ENCODE measurements at regions not wholly inside any gene's neighbourhood (a gene's known extent, or its start where the extent isn't known, plus 50 kb on each side); places are given as distances from the start of the nearest gene placed in this dataset.

DNA sequence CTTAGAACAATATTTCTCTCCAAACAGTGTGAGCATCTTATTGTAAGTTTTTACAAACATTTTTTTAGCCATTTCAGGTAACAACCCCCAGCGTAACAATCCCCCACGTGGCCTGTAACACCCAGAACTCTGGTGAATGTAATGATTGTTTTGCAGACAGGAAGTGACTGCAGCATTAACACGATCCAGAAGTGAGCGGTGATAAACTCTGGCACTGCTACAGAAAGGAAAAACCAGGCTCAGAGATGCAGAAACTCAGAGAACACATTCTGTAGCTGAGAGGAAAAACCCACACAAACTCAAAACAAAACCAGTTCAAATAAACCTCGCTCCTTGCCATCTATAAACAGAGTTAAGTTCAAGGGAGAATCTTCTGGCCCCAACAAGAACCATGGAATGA, 285.7 kb downstream of the FGFR2 start:
- no peak overlapping the region for H3K27ac ChIP-seq (ENCODE audit: low read depth, low read length)
- no peak overlapping the region for H3K4me3 ChIP-seq (ENCODE audit: low read length in 2 of 2)
- intact Hi-C loops (cut with micrococcal nuclease): no loop called here
- no peaks in the 10 kb centered on the region for H3K4me1 Mint-ChIP-seq
- no peak overlapping the region for H3K27ac Mint-ChIP-seq
- CTCF ChIA-PET (ENCODE audit: partially characterized antibody): no interaction called here
- no peaks in the 10 kb centered on the region for H3K9me3 ChIP-seq (ENCODE audit: control insufficient read depth in 1 of 2, low read length in 2 of 2)
- no peak overlapping the region for H3K4me3 Mint-ChIP-seq
- H3K9me3 Mint-ChIP-seq: peaks cover 0 to 4% (median 2%) of the 10 kb centered on the region in 8 donors
- POLR2A ChIA-PET (ENCODE audit: partially characterized antibody): no interaction called here
- H3K36me3 ChIP-seq (ENCODE audit: insufficient read depth, low read length): no peaks in the 10 kb centered on the region
- H3K27me3 Mint-ChIP-seq: no peaks in the 10 kb centered on the region
- H3K36me3 Mint-ChIP-seq: no peaks in the 10 kb centered on the region
- no peaks in the 10 kb centered on the region for H3K4me1 ChIP-seq (ENCODE audit: insufficient read depth, low read length)
- no peaks in the 10 kb centered on the region for H3K27me3 ChIP-seq (ENCODE audit: insufficient read depth, low read length)
- DNase-seq: no peak

DNA sequence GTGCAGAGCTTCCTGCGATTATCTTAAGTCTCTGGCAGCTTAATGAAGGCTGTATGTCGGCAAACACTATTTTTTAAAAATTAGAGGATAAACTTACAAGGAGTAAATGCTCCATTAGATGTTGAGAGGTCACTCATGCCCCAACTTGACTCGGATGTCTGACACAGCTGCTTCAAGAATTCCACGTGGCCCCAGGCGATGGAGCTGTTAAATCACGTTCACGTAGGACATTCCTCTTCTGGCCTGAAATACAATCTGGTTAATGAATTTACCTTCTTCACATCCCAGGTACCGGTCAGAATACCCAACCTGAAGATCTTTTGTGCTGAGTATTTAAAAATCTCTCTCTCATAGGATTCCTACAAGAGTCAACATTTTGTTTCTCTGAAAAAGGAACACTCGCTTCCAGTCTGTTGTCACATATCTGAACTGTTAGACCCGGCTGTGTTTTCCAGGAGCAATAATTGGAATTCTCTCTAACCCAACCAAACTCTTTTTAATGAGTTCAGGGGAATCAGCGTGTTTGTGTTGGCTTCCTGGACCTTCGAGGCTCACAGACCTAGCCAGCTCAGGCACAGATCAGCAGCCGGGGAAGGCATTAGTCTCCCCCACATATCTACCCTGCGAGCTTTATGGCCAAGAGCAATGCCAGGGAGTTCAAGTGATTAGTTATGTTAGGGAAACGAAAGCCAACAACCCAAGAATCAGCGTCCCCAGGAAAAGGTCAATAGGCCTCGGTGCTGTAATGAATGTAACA, 284.9 kb downstream of the FGFR2 start:
- POLR2A ChIA-PET (ENCODE audit: partially characterized antibody): no interaction called here

DNA sequence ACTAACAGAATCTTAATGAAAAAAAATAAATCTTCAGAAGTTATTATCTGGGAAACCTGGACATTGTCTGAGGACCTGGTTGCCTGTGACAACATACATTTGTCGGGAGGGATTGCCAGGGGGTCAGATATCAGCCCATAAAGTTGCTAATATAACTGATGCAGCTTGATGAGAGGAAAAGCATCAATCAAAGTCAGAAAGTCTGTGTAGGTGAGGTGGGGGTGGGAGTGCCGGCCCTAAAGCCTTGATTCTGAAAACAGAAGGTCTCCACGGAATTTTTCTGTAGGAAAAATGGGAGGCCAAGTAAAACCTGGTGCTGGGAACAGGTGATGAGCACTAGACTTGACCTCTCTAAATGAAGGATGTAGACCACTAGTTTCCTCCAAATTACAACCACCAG, 281.8 kb downstream of the FGFR2 start:
- Mint-ChIP-seq H3K27ac (no peak overlapping the region), H3K4me1 (no peaks in the 10 kb centered on the region), H3K4me3 (no peak overlapping the region), H3K36me3 (no peaks in the 10 kb centered on the region), H3K9me3 (peaks cover 0 to 8% (median 3%) of the 10 kb centered on the region in 8 donors), H3K27me3 (no peaks in the 10 kb centered on the region)
- intact Hi-C loops (cut with micrococcal nuclease): no loop called here
- Histone ChIP-seq H3K4me1 (ENCODE audit: insufficient read depth, low read length) (no peaks in the 10 kb centered on the region), H3K27ac (ENCODE audit: low read depth, low read length) (no peak overlapping the region), H3K4me3 (ENCODE audit: low read length in 2 of 2) (no peak overlapping the region), H3K36me3 (ENCODE audit: insufficient read depth, low read length) (no peaks in the 10 kb centered on the region), H3K9me3 (ENCODE audit: control insufficient read depth in 1 of 2, low read length in 2 of 2) (no peaks in the 10 kb centered on the region), H3K27me3 (ENCODE audit: insufficient read depth, low read length) (no peaks in the 10 kb centered on the region)
- no peak for DNase-seq
- CTCF ChIA-PET (ENCODE audit: partially characterized antibody): no interaction called here
- POLR2A ChIA-PET (ENCODE audit: partially characterized antibody): no interaction called here

More for the DNA sequence above, 284.9 kb downstream of the FGFR2 start:
- no peaks in the 10 kb centered on the region for H3K36me3 ChIP-seq (ENCODE audit: insufficient read depth, low read length)
- no peaks in the 10 kb centered on the region for H3K27me3 ChIP-seq (ENCODE audit: insufficient read depth, low read length)
- CTCF ChIA-PET (ENCODE audit: partially characterized antibody): no interaction called here
- no peaks in the 10 kb centered on the region for H3K4me1 Mint-ChIP-seq
- no peak overlapping the region for H3K27ac Mint-ChIP-seq
- H3K4me3 Mint-ChIP-seq: no peak overlapping the region
- no peaks in the 10 kb centered on the region for H3K4me1 ChIP-seq (ENCODE audit: insufficient read depth, low read length)
- no peaks in the 10 kb centered on the region for H3K9me3 ChIP-seq (ENCODE audit: control insufficient read depth in 1 of 2, low read length in 2 of 2)
- intact Hi-C loops (cut with micrococcal nuclease): no loop called here
- no peak overlapping the region for H3K4me3 ChIP-seq (ENCODE audit: low read length in 2 of 2)
- DNase-seq: no peak
- peaks cover 0 to 10% (median 2%) of the 10 kb centered on the region in 8 donors for H3K9me3 Mint-ChIP-seq
- H3K27me3 Mint-ChIP-seq: no peaks in the 10 kb centered on the region
- no peak overlapping the region for H3K27ac ChIP-seq (ENCODE audit: low read depth, low read length)
- no peaks in the 10 kb centered on the region for H3K36me3 Mint-ChIP-seq

DNA sequence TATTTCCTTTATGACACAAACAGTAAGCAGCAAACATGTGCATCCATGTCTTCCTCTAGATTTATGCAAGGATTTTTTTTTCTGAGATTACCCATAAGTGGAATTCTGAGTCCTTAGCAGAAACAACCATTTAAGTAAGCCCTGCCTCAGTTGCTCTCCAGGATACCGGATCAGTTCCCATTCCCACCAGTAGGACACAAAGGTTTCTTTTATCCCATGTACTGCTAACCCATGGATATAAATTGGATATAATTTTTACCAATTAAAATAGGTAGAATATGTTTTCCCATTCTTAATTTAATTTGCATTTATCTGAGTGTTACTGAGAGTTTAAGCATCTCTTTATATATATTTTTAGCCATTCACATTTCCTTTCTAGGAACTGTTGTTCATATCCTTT, 280.9 kb downstream of the FGFR2 start:
- no peak overlapping the region for H3K4me3 ChIP-seq (ENCODE audit: low read length in 2 of 2)
- no peaks in the 10 kb centered on the region for H3K36me3 ChIP-seq (ENCODE audit: insufficient read depth, low read length)
- no peak overlapping the region for H3K4me3 Mint-ChIP-seq
- intact Hi-C loops (cut with micrococcal nuclease): no loop called here
- H3K27me3 ChIP-seq (ENCODE audit: insufficient read depth, low read length): no peaks in the 10 kb centered on the region
- H3K9me3 ChIP-seq (ENCODE audit: control insufficient read depth in 1 of 2, low read length in 2 of 2): no peaks in the 10 kb centered on the region
- POLR2A ChIA-PET (ENCODE audit: partially characterized antibody): no interaction called here
- no peak overlapping the region for H3K27ac ChIP-seq (ENCODE audit: low read depth, low read length)
- no peak overlapping the region for H3K27ac Mint-ChIP-seq
- peaks cover 0 to 8% (median 3%) of the 10 kb centered on the region in 8 donors for H3K9me3 Mint-ChIP-seq
- CTCF ChIA-PET (ENCODE audit: partially characterized antibody): no interaction called here
- no peak for DNase-seq
- H3K27me3 Mint-ChIP-seq: no peaks in the 10 kb centered on the region
- no peaks in the 10 kb centered on the region for H3K4me1 ChIP-seq (ENCODE audit: insufficient read depth, low read length)
- H3K36me3 Mint-ChIP-seq: no peaks in the 10 kb centered on the region
- no peaks in the 10 kb centered on the region for H3K4me1 Mint-ChIP-seq

DNA sequence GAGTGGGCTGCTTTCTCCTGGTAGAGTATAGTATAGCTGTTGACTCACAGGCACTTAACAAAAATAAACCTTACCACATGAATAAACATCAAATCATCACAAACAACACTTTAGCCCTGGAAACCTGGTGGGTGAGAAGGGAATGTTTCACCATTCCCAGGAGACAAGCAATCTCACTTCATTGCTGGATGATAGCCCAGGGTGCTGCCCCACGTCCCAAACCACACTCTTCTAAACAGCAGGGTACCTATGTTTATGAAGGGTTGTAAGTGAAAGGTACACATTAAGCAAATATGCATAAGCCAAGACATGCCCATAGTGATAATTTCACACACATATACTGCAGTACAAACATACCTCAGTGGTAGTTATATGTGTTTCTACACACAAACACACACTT, 276.2 kb downstream of the FGFR2 start:
- intact Hi-C loops (cut with micrococcal nuclease): no loop called here
- Mint-ChIP-seq H3K27ac (no peak overlapping the region), H3K4me3 (no peak overlapping the region), H3K27me3 (no peaks in the 10 kb centered on the region), H3K4me1 (no peaks in the 10 kb centered on the region), H3K36me3 (no peaks in the 10 kb centered on the region), H3K9me3 (peaks cover 0 to 10% (median 0%) of the 10 kb centered on the region in 8 donors)
- ChIA-PET CTCF (ENCODE audit: partially characterized antibody) (no interaction called here), POLR2A (ENCODE audit: partially characterized antibody) (no interaction called here)
- H3K4me3 ChIP-seq (ENCODE audit: low read length in 2 of 2): no peak overlapping the region
- H3K27me3 ChIP-seq (ENCODE audit: insufficient read depth, low read length): no peaks in the 10 kb centered on the region
- no peak overlapping the region for H3K27ac ChIP-seq (ENCODE audit: low read depth, low read length)
- no peak for DNase-seq
- H3K9me3 ChIP-seq (ENCODE audit: control insufficient read depth in 1 of 2, low read length in 2 of 2): no peaks in the 10 kb centered on the region
- H3K36me3 ChIP-seq (ENCODE audit: insufficient read depth, low read length): no peaks in the 10 kb centered on the region
- no peaks in the 10 kb centered on the region for H3K4me1 ChIP-seq (ENCODE audit: insufficient read depth, low read length)

- no peak for DNase-seq
- Histone ChIP-seq H3K4me1 (ENCODE audit: insufficient read depth, low read length) (no peaks in the 10 kb centered on the region), H3K9me3 (ENCODE audit: control insufficient read depth in 1 of 2, low read length in 2 of 2) (no peaks in the 10 kb centered on the region), H3K4me3 (ENCODE audit: low read length in 2 of 2) (no peak overlapping the region), H3K27me3 (ENCODE audit: insufficient read depth, low read length) (no peaks in the 10 kb centered on the region), H3K36me3 (ENCODE audit: insufficient read depth, low read length) (no peaks in the 10 kb centered on the region), H3K27ac (ENCODE audit: low read depth, low read length) (no peak overlapping the region)
- Mint-ChIP-seq H3K27me3 (peaks cover 0 to 2% of the 10 kb centered on the region in 2 donors), H3K9me3 (peaks cover 0 to 11% (median 1%) of the 10 kb centered on the region in 8 donors), H3K4me1 (no peaks in the 10 kb centered on the region), H3K4me3 (no peak overlapping the region), H3K36me3 (no peaks in the 10 kb centered on the region), H3K27ac (no peak overlapping the region)
- POLR2A ChIA-PET (ENCODE audit: partially characterized antibody): no interaction called here
- intact Hi-C loops (cut with micrococcal nuclease): no loop called here
- CTCF ChIA-PET (ENCODE audit: partially characterized antibody): no interaction called here
Measured at GRCh38 chr10:121322776-121323175, 275.5 kb downstream of the FGFR2 start.

DNA sequence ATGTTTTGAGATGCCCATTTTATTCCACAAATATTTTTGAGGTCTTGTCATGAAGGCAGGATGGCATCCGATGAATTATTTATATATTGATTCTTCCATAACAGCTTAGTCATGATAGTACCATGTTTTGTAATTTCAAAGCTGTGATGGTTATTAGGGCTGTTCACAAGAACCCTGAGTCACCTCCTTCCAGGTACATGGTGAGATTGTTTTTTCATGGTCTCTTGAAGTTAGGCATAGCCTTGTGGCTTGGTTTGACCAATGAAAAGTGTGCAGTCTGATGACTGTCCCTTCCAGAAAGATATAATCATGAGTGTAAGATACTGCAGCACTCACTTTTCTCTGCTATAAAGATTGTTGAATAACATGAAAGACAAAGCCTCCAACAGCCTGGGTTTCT, 274.8 kb downstream of the FGFR2 start:
- DNase-seq: no peak
- H3K4me1 Mint-ChIP-seq: no peaks in the 10 kb centered on the region
- H3K9me3 Mint-ChIP-seq: peaks cover 0 to 10% (median 2%) of the 10 kb centered on the region in 8 donors
- peak overlapping the region in 1 of 7 donors; percentile 19 for H3K27ac Mint-ChIP-seq
- Histone ChIP-seq H3K9me3 (ENCODE audit: control insufficient read depth in 1 of 2, low read length in 2 of 2) (no peaks in the 10 kb centered on the region), H3K4me3 (ENCODE audit: low read length in 2 of 2) (no peak overlapping the region), H3K36me3 (ENCODE audit: insufficient read depth, low read length) (no peaks in the 10 kb centered on the region), H3K27me3 (ENCODE audit: insufficient read depth, low read length) (no peaks in the 10 kb centered on the region), H3K4me1 (ENCODE audit: insufficient read depth, low read length) (no peaks in the 10 kb centered on the region), H3K27ac (ENCODE audit: low read depth, low read length) (no peak overlapping the region)
- H3K36me3 Mint-ChIP-seq: no peaks in the 10 kb centered on the region
- POLR2A ChIA-PET (ENCODE audit: partially characterized antibody): no interaction called here
- H3K4me3 Mint-ChIP-seq: no peak overlapping the region
- CTCF ChIA-PET (ENCODE audit: partially characterized antibody): no interaction called here
- peaks cover 0 to 2% of the 10 kb centered on the region in 2 donors for H3K27me3 Mint-ChIP-seq
- intact Hi-C loops (cut with micrococcal nuclease): no loop called here

Data from CD4-positive, alpha-beta memory T cell (primary cell).